ENCODE measurements at regions not wholly inside any gene's neighbourhood (a gene's known extent, or its start where the extent isn't known, plus 50 kb on each side); places are given as distances from the start of the nearest gene placed in this dataset.

GRCh38 chr3:174769171-174769570 lies 90.0 kb upstream of the NAALADL2 start:
- H2AFZ ChIP-seq (ENCODE audit: low read length) = no peak overlapping the region
- H3K4me1 ChIP-seq (ENCODE audit: control insufficient read depth, extremely low read depth, insufficient read depth, low read length) = no peaks in the 10 kb centered on the region
- H4K20me1 ChIP-seq (ENCODE audit: control insufficient read depth, extremely low read depth, insufficient read depth, low read length) = no peaks in the 10 kb centered on the region
- TF ChIP-seq EZH2 (IDR thresholded peaks at IDR 0.05; ENCODE audit: low read length, missing control alignments) = no peak
- no peak for TF ChIP-seq CTCF (conservative IDR thresholded peaks at IDR 0.05 in 1 of 2, IDR thresholded peaks at IDR 0.05 in 1 of 2; ENCODE audit: low read depth in 1 of 2, low read length in 2 of 2)
- no peak for DNase-seq (ENCODE audit: low read depth in 2 of 2)
- no peaks in the 10 kb centered on the region for H3K36me3 ChIP-seq (ENCODE audit: control insufficient read depth, insufficient read depth, low read length)
- no peak overlapping the region for H3K4me3 ChIP-seq (replicated peaks in 1 of 4; ENCODE audit: control extremely low read depth in 1 of 4, insufficient read depth in 1 of 4, low read depth in 3 of 4, low read length in 4 of 4)
- no peaks in the 10 kb centered on the region for H3K79me2 ChIP-seq (ENCODE audit: control insufficient read depth, insufficient read depth, low read length)
- H3K27me3 ChIP-seq (ENCODE audit: control insufficient read depth, insufficient read depth, low read length) = no peaks in the 10 kb centered on the region
- H3K4me2 ChIP-seq (ENCODE audit: extremely low read depth, insufficient read depth, low read length) = no peak overlapping the region
- no peak overlapping the region for H3K9ac ChIP-seq (ENCODE audit: insufficient read depth, low read length)
- no peak overlapping the region for H3K27ac ChIP-seq (ENCODE audit: insufficient read depth, low read length)
- H3K9me3 ChIP-seq (ENCODE audit: control insufficient read depth, insufficient read depth, low read depth, low read length) = no peaks in the 10 kb centered on the region

- H3K36me3 ChIP-seq (ENCODE audit: control insufficient read depth, insufficient read depth, low read length) = no peaks in the 10 kb centered on the region
- H3K4me3 ChIP-seq (replicated peaks in 1 of 4; ENCODE audit: control extremely low read depth in 1 of 4, insufficient read depth in 1 of 4, low read depth in 3 of 4, low read length in 4 of 4) = no peak overlapping the region
- no peaks in the 10 kb centered on the region for H3K79me2 ChIP-seq (ENCODE audit: control insufficient read depth, insufficient read depth, low read length)
- no peak overlapping the region for H3K27ac ChIP-seq (ENCODE audit: insufficient read depth, low read length)
- H4K20me1 ChIP-seq (ENCODE audit: control insufficient read depth, extremely low read depth, insufficient read depth, low read length) = no peaks in the 10 kb centered on the region
- TF ChIP-seq EZH2 (IDR thresholded peaks at IDR 0.05; ENCODE audit: low read length, missing control alignments) = no peak
- no peak for TF ChIP-seq CTCF (conservative IDR thresholded peaks at IDR 0.05 in 1 of 2, IDR thresholded peaks at IDR 0.05 in 1 of 2; ENCODE audit: low read depth in 1 of 2, low read length in 2 of 2)
- no peaks in the 10 kb centered on the region for H3K4me1 ChIP-seq (ENCODE audit: control insufficient read depth, extremely low read depth, insufficient read depth, low read length)
- DNase-seq (ENCODE audit: low read depth in 2 of 2) = peak in 1 of 2 donors; percentile 87
- no peak overlapping the region for H3K4me2 ChIP-seq (ENCODE audit: extremely low read depth, insufficient read depth, low read length)
- no peaks in the 10 kb centered on the region for H3K27me3 ChIP-seq (ENCODE audit: control insufficient read depth, insufficient read depth, low read length)
- H2AFZ ChIP-seq (ENCODE audit: low read length) = no peak overlapping the region
- H3K9me3 ChIP-seq (ENCODE audit: control insufficient read depth, insufficient read depth, low read depth, low read length) = no peaks in the 10 kb centered on the region
- no peak overlapping the region for H3K9ac ChIP-seq (ENCODE audit: insufficient read depth, low read length)
These were observed 83.5 kb upstream of the NAALADL2 start for GRCh38 chr3:174775603-174776002.

- Histone ChIP-seq H3K9ac (ENCODE audit: insufficient read depth, low read length) (no peak overlapping the region), H3K9me3 (ENCODE audit: control insufficient read depth, insufficient read depth, low read depth, low read length) (no peaks in the 10 kb centered on the region), H3K27me3 (ENCODE audit: control insufficient read depth, insufficient read depth, low read length) (no peaks in the 10 kb centered on the region), H3K79me2 (ENCODE audit: control insufficient read depth, insufficient read depth, low read length) (no peaks in the 10 kb centered on the region), H3K4me2 (ENCODE audit: extremely low read depth, insufficient read depth, low read length) (no peak overlapping the region), H4K20me1 (ENCODE audit: control insufficient read depth, extremely low read depth, insufficient read depth, low read length) (no peaks in the 10 kb centered on the region), H3K36me3 (ENCODE audit: control insufficient read depth, insufficient read depth, low read length) (no peaks in the 10 kb centered on the region), H2AFZ (ENCODE audit: low read length) (no peak overlapping the region), H3K4me1 (ENCODE audit: control insufficient read depth, extremely low read depth, insufficient read depth, low read length) (no peaks in the 10 kb centered on the region), H3K4me3 (replicated peaks in 1 of 4; ENCODE audit: control extremely low read depth in 1 of 4, insufficient read depth in 1 of 4, low read depth in 3 of 4, low read length in 4 of 4) (no peak overlapping the region), H3K27ac (ENCODE audit: insufficient read depth, low read length) (no peak overlapping the region)
- peak in 1 of 2 donors; percentile 34 for DNase-seq (ENCODE audit: low read depth in 2 of 2)
- TF ChIP-seq CTCF (conservative IDR thresholded peaks at IDR 0.05 in 1 of 2, IDR thresholded peaks at IDR 0.05 in 1 of 2; ENCODE audit: low read depth in 1 of 2, low read length in 2 of 2) (no peak), EZH2 (IDR thresholded peaks at IDR 0.05; ENCODE audit: low read length, missing control alignments) (no peak)
These were observed 83.0 kb upstream of the NAALADL2 start for GRCh38 chr3:174776123-174776522.

All from fibroblast of lung (primary cell).